Gastrocnemius medialis (tissue), 4 donors: ENCODE measurements at regions not wholly inside any gene's neighbourhood (a gene's known extent, or its start where the extent isn't known, plus 50 kb on each side); places are given as distances from the start of the nearest gene placed in this dataset.

Experiments
- ATAC-seq, 2 donors: fragments of 150-250 bp; one replicate each; pipeline ENCODE4 v1.9.1; 2016
- DNase-seq, 2 donors: peaks; one replicate each; pipeline ENCODE4 v3.0.0-alpha.2; 2019
- H3K27ac ChIP-seq, 4 donors: fragments of 200-600 bp; sonication (generic); 1 replicate in 1 of 4; 2 replicates in 3 of 4; pipeline ENCODE4 v1.5.1; 2016 to 2018; ENCODE audit warnings: mild to moderate bottlenecking in 2 of 4, moderate library complexity in 1 of 4
- H3K27me3 ChIP-seq, 3 donors: fragments of 200-600 bp; sonication (generic) in 2 of 3; 1 replicate in 1 of 3; 2 replicates in 2 of 3; pipeline versions ENCODE4 v1.5.1 to v1.6.0; 2016 to 2019; ENCODE audit warnings: mild to moderate bottlenecking in 1 of 3, moderate library complexity in 1 of 3
- H3K36me3 ChIP-seq, 2 donors: fragments of 200-600 bp; sonication (generic) in 1 of 2; one replicate each; pipeline ENCODE4 v1.5.1; 2017 to 2018
- H3K4me1 ChIP-seq, 2 donors: fragments of 200-600 bp; sonication (generic) in 1 of 2; one replicate each; pipeline ENCODE4 v1.5.1; 2016 to 2017; ENCODE audit warnings: mild to moderate bottlenecking in 2 of 2
- H3K4me3 ChIP-seq, 4 donors: fragments of 200-600 bp; sonication (generic) in 3 of 4; 1 replicate in 1 of 4; 2 replicates in 3 of 4; pipeline ENCODE4 v1.5.1; 2016 to 2019; ENCODE audit warnings: mild to moderate bottlenecking in 2 of 4
- H3K9me3 ChIP-seq, 3 donors: fragments of 200-600 bp; sonication (generic) in 2 of 3; 1 replicate in 1 of 3; 2 replicates in 2 of 3; pipeline ENCODE4 v1.5.1; 2016 to 2019
- CTCF ChIP-seq, 5 experiments: fragments of 450-650 bp in 3 of 5; fragments of 200-600 bp in 2 of 5; sonication (generic) in 2 of 5; IDR thresholded peaks in 4 of 5; conservative IDR thresholded peaks in 1 of 5; 1 replicate in 4 of 5; 2 replicates in 1 of 5; pipeline ENCODE4 v1.5.1; 2016 to 2019; ENCODE audit warnings: antibody characterized with exemption in 5 of 5, mild to moderate bottlenecking in 3 of 5, moderate library complexity in 3 of 5
- POLR2A ChIP-seq, 2 donors: fragments of 450-650 bp; IDR thresholded peaks; one replicate each; pipeline ENCODE4 v1.6.1; 2017; ENCODE audit warnings: antibody characterized with exemption in 2 of 2, mild to moderate bottlenecking in 2 of 2, moderate library complexity in 2 of 2
- in situ Hi-C, 4 donors: fragments of 200-750 bp; cut with MboI; loops; one replicate each; pipeline versions ENCODE4 v1.15.0 to v1.8.0; 2017; ENCODE audit warnings: low sequenced_read_pairs in 4 of 4
- intact Hi-C: fragments of 100-400 bp; cut with DNase I; formaldehyde crosslinking; loops from one replicate; pipeline ENCODE4 v1.15.1; 2023; ENCODE audit warnings: low total_unique reads

GRCh38 chr6:155778336-155778735 is 322.7 kb upstream of the NOX3 start:
- ATAC-seq (peak in 1 of 2 donors; percentile 27), DNase-seq (no peak)
- H3K27me3 ChIP-seq: no peaks in the 10 kb centered on the region
- H3K4me3 ChIP-seq: no peak overlapping the region
- in situ Hi-C loops: no loop called here
- H3K4me1 ChIP-seq: no peaks in the 10 kb centered on the region
- no peaks in the 10 kb centered on the region for H3K9me3 ChIP-seq
- TF ChIP-seq CTCF (IDR thresholded peaks at IDR 0.05 in 4 of 5, conservative IDR thresholded peaks at IDR 0.05 in 1 of 5): no peak
- no peak for TF ChIP-seq POLR2A (IDR thresholded peaks at IDR 0.05)
- intact Hi-C loops: no loop called here
- no peaks in the 10 kb centered on the region for H3K36me3 ChIP-seq
- no peak overlapping the region for H3K27ac ChIP-seq

GRCh38 chr6:155771822-155772221 is 316.2 kb upstream of the NOX3 start:
- H3K36me3 ChIP-seq: no peaks in the 10 kb centered on the region
- H3K9me3 ChIP-seq: no peaks in the 10 kb centered on the region
- H3K27me3 ChIP-seq: no peaks in the 10 kb centered on the region
- no peak overlapping the region for H3K4me3 ChIP-seq
- no peak for TF ChIP-seq POLR2A (IDR thresholded peaks at IDR 0.05)
- no peak for TF ChIP-seq CTCF (IDR thresholded peaks at IDR 0.05 in 4 of 5, conservative IDR thresholded peaks at IDR 0.05 in 1 of 5)
- no peak for DNase-seq
- in situ Hi-C loops (no loop called here), intact Hi-C loops (no loop called here)
- H3K27ac ChIP-seq: no peak overlapping the region
- H3K4me1 ChIP-seq: no peaks in the 10 kb centered on the region
- no peak for ATAC-seq

GRCh38 chr6:155770856-155771255 is 315.2 kb upstream of the NOX3 start:
- no peak for TF ChIP-seq POLR2A (IDR thresholded peaks at IDR 0.05)
- in situ Hi-C loops (no loop called here), intact Hi-C loops (no loop called here)
- ATAC-seq (no peak), DNase-seq (no peak)
- Histone ChIP-seq H3K27ac (no peak overlapping the region), H3K9me3 (no peaks in the 10 kb centered on the region), H3K4me1 (no peaks in the 10 kb centered on the region), H3K36me3 (no peaks in the 10 kb centered on the region), H3K27me3 (no peaks in the 10 kb centered on the region), H3K4me3 (no peak overlapping the region)

GRCh38 chr6:155770313-155770712 is 314.7 kb upstream of the NOX3 start:
- H3K4me3 ChIP-seq: no peak overlapping the region

More at GRCh38 chr6:155770313-155770712, 314.7 kb upstream of the NOX3 start:
- intact Hi-C loops (no loop called here), in situ Hi-C loops (no loop called here)
- no peaks in the 10 kb centered on the region for H3K27me3 ChIP-seq
- no peaks in the 10 kb centered on the region for H3K4me1 ChIP-seq
- no peaks in the 10 kb centered on the region for H3K9me3 ChIP-seq
- ATAC-seq (no peak), DNase-seq (no peak)
- TF ChIP-seq POLR2A (IDR thresholded peaks at IDR 0.05) (no peak), CTCF (IDR thresholded peaks at IDR 0.05 in 4 of 5, conservative IDR thresholded peaks at IDR 0.05 in 1 of 5) (no peak)
- no peaks in the 10 kb centered on the region for H3K36me3 ChIP-seq
- no peak overlapping the region for H3K27ac ChIP-seq
